NCI-H1105 treated with DMSO at 0.1 percent for 48 hours (cell line): ENCODE measurements at regions not wholly inside any gene's neighbourhood (a gene's known extent, or its start where the extent isn't known, plus 50 kb on each side); places are given as distances from the start of the nearest gene placed in this dataset.
A peak's percentile ranks its signal among the peaks of the same experiment; 100 is the strongest.

Experiments
- DNase-seq: peaks from one replicate; lab custom pipeline; 2025; lab: John Stamatoyannopoulos, UW

- no peak for DNase-seq
These were observed 223.5 kb downstream of the BTG1 start for GRCh38 chr12:91922139-91922538.

GRCh38 chr12:91921555-91921954 lies 224.1 kb downstream of the BTG1 start:
- DNase-seq: no peak

- DNase-seq: no peak
These were observed 224.9 kb downstream of the BTG1 start for GRCh38 chr12:91920741-91921140.

- DNase-seq: no peak
These were observed 225.4 kb downstream of the BTG1 start for GRCh38 chr12:91920276-91920675.

GRCh38 chr12:91918431-91918830 lies 227.2 kb downstream of the BTG1 start:
- no peak for DNase-seq

GRCh38 chr12:91914701-91915100 lies 230.9 kb downstream of the BTG1 start:
- DNase-seq: no peak

GRCh38 chr12:91913651-91914050 lies 232.0 kb downstream of the BTG1 start:
- DNase-seq: no peak

- DNase-seq: no peak
These were observed 232.5 kb downstream of the BTG1 start for GRCh38 chr12:91913124-91913523.

GRCh38 chr12:91912178-91912577 lies 233.5 kb downstream of the BTG1 start:
- no peak for DNase-seq

- no peak for DNase-seq
These were observed 234.7 kb downstream of the BTG1 start for GRCh38 chr12:91910871-91911388.

GRCh38 chr12:91902860-91903683 lies 242.6 kb downstream of the BTG1 start:
- peak; percentile 4 for DNase-seq

GRCh38 chr12:91901381-91902074 lies 244.1 kb downstream of the BTG1 start:
- no peak for DNase-seq

GRCh38 chr12:91900971-91901370 lies 244.7 kb downstream of the BTG1 start:
- no peak for DNase-seq

- DNase-seq: no peak
These were observed 246.6 kb downstream of the BTG1 start for GRCh38 chr12:91899056-91899455.

GRCh38 chr12:91897025-91897515 lies 248.6 kb downstream of the BTG1 start:
- no peak for DNase-seq

- DNase-seq: no peak
These were observed 249.2 kb downstream of the BTG1 start for GRCh38 chr12:91896286-91897024.

- no peak for DNase-seq
These were observed 250.7 kb downstream of the BTG1 start for GRCh38 chr12:91894911-91895310.

- no peak for DNase-seq
These were observed 252.2 kb downstream of the BTG1 start for GRCh38 chr12:91893476-91893875.

GRCh38 chr12:91892081-91892855 lies 253.4 kb downstream of the BTG1 start:
- DNase-seq: no peak

GRCh38 chr12:91890742-91891141 lies 254.9 kb downstream of the BTG1 start:
- no peak for DNase-seq

- DNase-seq: no peak
These were observed 255.7 kb downstream of the BTG1 start for GRCh38 chr12:91889910-91890309.

- DNase-seq: no peak
These were observed 256.6 kb downstream of the BTG1 start for GRCh38 chr12:91889059-91889458.
